NAMALWA (cell line): ENCODE measurements at regions not wholly inside any gene's neighbourhood (a gene's known extent, or its start where the extent isn't known, plus 50 kb on each side); places are given as distances from the start of the nearest gene placed in this dataset.

ENCODE experiments used
- DNase-seq: peaks from one replicate; pipeline ENCODE4 v3.0.0-alpha.2; 2015; ENCODE audit warnings: low spot score

- no peak for DNase-seq
Observed at GRCh38 chr20:1712634-1713624, 55.4 kb upstream of the SIRPG start.

GRCh38 chr20:1711826-1712601 lies 54.4 kb upstream of the SIRPG start:
- DNase-seq, result no peak

- DNase-seq, result no peak
Observed at GRCh38 chr20:1711266-1711665, 53.7 kb upstream of the SIRPG start.

- DNase-seq, result no peak
Observed at GRCh38 chr20:1710484-1710883, 52.9 kb upstream of the SIRPG start.

DNA sequence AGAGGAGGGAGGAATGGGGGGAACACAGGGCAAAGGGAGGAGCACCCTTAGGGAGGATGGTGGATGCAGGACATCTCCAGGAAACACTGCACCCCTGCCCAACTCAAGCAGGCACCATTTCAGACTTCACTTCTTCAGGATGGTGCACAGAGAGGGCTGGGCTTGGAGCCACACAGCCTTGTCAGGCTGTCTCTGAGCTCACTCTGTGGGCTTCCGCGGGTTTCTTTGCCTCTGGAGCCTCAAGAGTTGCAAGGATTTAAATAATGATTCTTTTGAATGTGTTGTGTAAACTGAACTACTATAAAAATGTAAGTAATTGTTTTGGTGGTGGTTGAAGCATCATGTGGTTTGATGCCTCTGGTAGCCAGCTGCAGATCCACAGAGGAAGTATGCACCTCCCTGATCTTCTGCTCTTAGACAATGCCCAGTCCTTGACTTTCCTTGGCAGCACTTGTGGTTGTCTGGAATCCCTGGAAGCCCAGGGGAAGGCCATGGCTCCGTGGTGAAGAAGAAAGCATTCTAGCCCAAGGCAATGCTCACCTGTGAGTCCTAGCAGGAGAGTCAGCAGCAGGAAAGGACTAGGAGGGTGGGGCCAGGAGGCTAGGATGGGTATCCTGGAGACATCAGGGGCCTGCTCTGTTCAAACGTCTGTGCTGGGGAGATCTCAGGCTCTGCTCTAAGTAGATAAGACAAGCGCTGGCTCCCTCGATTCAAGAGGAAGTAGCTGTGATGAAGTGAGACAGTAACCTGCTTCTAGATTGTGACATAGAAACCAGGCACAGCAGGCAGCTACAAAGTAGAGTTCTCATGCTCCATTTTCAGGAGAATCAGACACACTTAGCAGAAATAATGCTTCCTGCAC lies 50.2 kb upstream of the SIRPG start:
- no peak for DNase-seq
